ENCODE measurements at regions not wholly inside any gene's neighbourhood (a gene's known extent, or its start where the extent isn't known, plus 50 kb on each side); places are given as distances from the start of the nearest gene placed in this dataset.

GRCh38 chr3:16112910-16113504 is 61.5 kb upstream of the GALNT15 start:
- peak; percentile 83 for DNase-seq (ENCODE audit: low read depth)

GRCh38 chr3:16113704-16114103 is 60.8 kb upstream of the GALNT15 start:
- DNase-seq (ENCODE audit: low read depth): peak; percentile 93

GRCh38 chr3:16114429-16114828 is 60.1 kb upstream of the GALNT15 start:
- DNase-seq (ENCODE audit: low read depth): no peak

GRCh38 chr3:16114930-16115329 is 59.5 kb upstream of the GALNT15 start:
- no peak for DNase-seq (ENCODE audit: low read depth)

GRCh38 chr3:16118396-16118795 is 56.1 kb upstream of the GALNT15 start:
- DNase-seq (ENCODE audit: low read depth): no peak

GRCh38 chr3:16119887-16120286 is 54.6 kb upstream of the GALNT15 start:
- no peak for DNase-seq (ENCODE audit: low read depth)

- DNase-seq (ENCODE audit: low read depth): no peak
These were observed 53.1 kb upstream of the GALNT15 start for GRCh38 chr3:16121391-16121790.

- no peak for DNase-seq (ENCODE audit: low read depth)
These were observed 52.3 kb upstream of the GALNT15 start for GRCh38 chr3:16122155-16122554.

GRCh38 chr3:16122661-16123060 is 51.8 kb upstream of the GALNT15 start:
- no peak for DNase-seq (ENCODE audit: low read depth)

- peak; percentile 99 for DNase-seq (ENCODE audit: low read depth)
These were observed 49.8 kb upstream of the GALNT15 start for GRCh38 chr3:16124636-16125035.

Data from amniotic epithelial cell (primary cell).